ENCODE measurements at regions not wholly inside any gene's neighbourhood (a gene's known extent, or its start where the extent isn't known, plus 50 kb on each side); places are given as distances from the start of the nearest gene placed in this dataset.

GRCh38 chr9:115757461-115757860 lies 396.1 kb upstream of the PAPPA start:
- H3K36me3 Mint-ChIP-seq, result no peaks in the 10 kb centered on the region
- TF ChIP-seq CTCF (IDR thresholded peaks at IDR 0.05), result no peak

GRCh38 chr9:115758441-115758840 lies 395.1 kb upstream of the PAPPA start:
- DNase-seq, result no peak
- Mint-ChIP-seq H3K27ac (no peak overlapping the region), H3K4me3 (no peak overlapping the region), H3K9me3 (peaks cover 10 to 12% of the 10 kb centered on the region in 2 donors), H3K4me1 (no peaks in the 10 kb centered on the region), H3K36me3 (no peaks in the 10 kb centered on the region), H3K27me3 (ENCODE audit: low read depth in 2 of 2) (no peaks in the 10 kb centered on the region)
- WGBS (ENCODE audit: insufficient coverage), result 79% methylated on average over 2 of the region's 3 CpGs
- no peak overlapping the region for H3K27ac ChIP-seq (ENCODE audit: low read length)
- H3K4me1 ChIP-seq (ENCODE audit: control insufficient read depth, insufficient read depth, low read length), result no peaks in the 10 kb centered on the region
- no peak for ATAC-seq
- H3K36me3 ChIP-seq (ENCODE audit: control insufficient read depth, insufficient read depth, low read length), result no peaks in the 10 kb centered on the region
- intact Hi-C loops (cut with micrococcal nuclease), result no loop called here
- no peak for TF ChIP-seq CTCF (IDR thresholded peaks at IDR 0.05)
- no peak overlapping the region for H3K4me3 ChIP-seq (ENCODE audit: low read length)
- H3K9me3 ChIP-seq (ENCODE audit: control insufficient read depth, insufficient read depth, low read length), result no peaks in the 10 kb centered on the region
- no peaks in the 10 kb centered on the region for H3K27me3 ChIP-seq (ENCODE audit: control insufficient read depth, insufficient read depth, low read length)

More at GRCh38 chr9:115757461-115757860, 396.1 kb upstream of the PAPPA start:
- intact Hi-C loops (cut with micrococcal nuclease), result no loop called here
- no peak overlapping the region for H3K27ac ChIP-seq (ENCODE audit: low read length)
- no peaks in the 10 kb centered on the region for H3K27me3 Mint-ChIP-seq (ENCODE audit: low read depth in 2 of 2)
- H3K9me3 ChIP-seq (ENCODE audit: control insufficient read depth, insufficient read depth, low read length), result no peaks in the 10 kb centered on the region
- H3K4me3 Mint-ChIP-seq, result no peak overlapping the region
- H3K36me3 ChIP-seq (ENCODE audit: control insufficient read depth, insufficient read depth, low read length), result no peaks in the 10 kb centered on the region
- H3K4me1 ChIP-seq (ENCODE audit: control insufficient read depth, insufficient read depth, low read length), result no peaks in the 10 kb centered on the region
- no peak for ATAC-seq
- no peak overlapping the region for H3K27ac Mint-ChIP-seq
- H3K9me3 Mint-ChIP-seq, result peaks cover 10 to 12% of the 10 kb centered on the region in 2 donors
- H3K27me3 ChIP-seq (ENCODE audit: control insufficient read depth, insufficient read depth, low read length), result no peaks in the 10 kb centered on the region
- no peak overlapping the region for H3K4me3 ChIP-seq (ENCODE audit: low read length)
- 100% methylated on average over 2 of the region's 2 CpGs for WGBS (ENCODE audit: insufficient coverage)
- no peak for DNase-seq
- H3K4me1 Mint-ChIP-seq, result no peaks in the 10 kb centered on the region

- Mint-ChIP-seq H3K27me3 (ENCODE audit: low read depth in 2 of 2) (no peaks in the 10 kb centered on the region), H3K9me3 (peaks cover 10 to 12% of the 10 kb centered on the region in 2 donors), H3K4me3 (no peak overlapping the region), H3K4me1 (no peaks in the 10 kb centered on the region), H3K36me3 (no peaks in the 10 kb centered on the region), H3K27ac (no peak overlapping the region)
- no peaks in the 10 kb centered on the region for H3K9me3 ChIP-seq (ENCODE audit: control insufficient read depth, insufficient read depth, low read length)
- no peak for ATAC-seq
- intact Hi-C loops (cut with micrococcal nuclease), result no loop called here
- TF ChIP-seq CTCF (IDR thresholded peaks at IDR 0.05), result no peak
- no peak overlapping the region for H3K27ac ChIP-seq (ENCODE audit: low read length)
- no peaks in the 10 kb centered on the region for H3K36me3 ChIP-seq (ENCODE audit: control insufficient read depth, insufficient read depth, low read length)
- no peaks in the 10 kb centered on the region for H3K27me3 ChIP-seq (ENCODE audit: control insufficient read depth, insufficient read depth, low read length)
- no peak overlapping the region for H3K4me3 ChIP-seq (ENCODE audit: low read length)
- no peak for DNase-seq
- 80% methylated on average over 4 of the region's 4 CpGs for WGBS (ENCODE audit: insufficient coverage)
- no peaks in the 10 kb centered on the region for H3K4me1 ChIP-seq (ENCODE audit: control insufficient read depth, insufficient read depth, low read length)
Observed at GRCh38 chr9:115759426-115759825, 394.2 kb upstream of the PAPPA start.

- H3K36me3 Mint-ChIP-seq, result no peaks in the 10 kb centered on the region
- H3K4me3 Mint-ChIP-seq, result no peak overlapping the region
- DNase-seq (no peak), ATAC-seq (no peak)
- H3K27ac Mint-ChIP-seq, result no peak overlapping the region
- Histone ChIP-seq H3K4me1 (ENCODE audit: control insufficient read depth, insufficient read depth, low read length) (no peaks in the 10 kb centered on the region), H3K27me3 (ENCODE audit: control insufficient read depth, insufficient read depth, low read length) (no peaks in the 10 kb centered on the region), H3K4me3 (ENCODE audit: low read length) (no peak overlapping the region), H3K36me3 (ENCODE audit: control insufficient read depth, insufficient read depth, low read length) (no peaks in the 10 kb centered on the region), H3K9me3 (ENCODE audit: control insufficient read depth, insufficient read depth, low read length) (no peaks in the 10 kb centered on the region), H3K27ac (ENCODE audit: low read length) (no peak overlapping the region)
- H3K9me3 Mint-ChIP-seq, result peaks cover 3 to 9% of the 10 kb centered on the region in 2 donors
- H3K4me1 Mint-ChIP-seq, result no peaks in the 10 kb centered on the region
- WGBS (ENCODE audit: insufficient coverage), result 76% methylated on average over 1 of the region's 1 CpG
- no peak for TF ChIP-seq CTCF (IDR thresholded peaks at IDR 0.05)
- H3K27me3 Mint-ChIP-seq (ENCODE audit: low read depth in 2 of 2), result no peaks in the 10 kb centered on the region
- intact Hi-C loops (cut with micrococcal nuclease), result no loop called here
Observed at GRCh38 chr9:115764645-115765044, 388.9 kb upstream of the PAPPA start.

All from natural killer cell (primary cell).